HS-5 (cell line): ENCODE measurements at regions not wholly inside any gene's neighbourhood (a gene's known extent, or its start where the extent isn't known, plus 50 kb on each side); places are given as distances from the start of the nearest gene placed in this dataset.
A peak's percentile ranks its signal among the peaks of the same experiment; 100 is the strongest.

Experiments used
- DNase-seq: peaks from one replicate; pipeline ENCODE4 v3.0.0-alpha.2; 2012; ENCODE audit warnings: low read depth

DNA sequence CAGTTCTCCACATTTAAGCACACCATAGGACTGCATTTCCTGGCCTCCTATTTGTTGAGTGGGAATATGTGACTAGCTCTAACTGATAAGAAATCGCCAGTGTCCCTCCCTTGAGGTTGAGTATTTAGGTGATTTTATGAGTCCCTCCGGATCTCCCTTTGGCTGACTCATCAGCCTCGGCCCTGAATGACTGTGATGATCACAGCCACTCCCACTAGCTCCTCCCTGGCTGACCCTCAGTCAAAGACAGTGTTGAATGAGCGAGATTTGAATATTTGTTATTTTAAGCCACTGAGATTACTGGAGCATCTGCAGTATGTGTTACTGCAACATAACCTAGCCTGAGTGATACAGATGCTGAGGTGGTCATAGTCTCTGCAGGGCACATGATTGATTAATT is 515.3 kb downstream of the EPHB1 start:
- peak; percentile 23 for DNase-seq

DNA sequence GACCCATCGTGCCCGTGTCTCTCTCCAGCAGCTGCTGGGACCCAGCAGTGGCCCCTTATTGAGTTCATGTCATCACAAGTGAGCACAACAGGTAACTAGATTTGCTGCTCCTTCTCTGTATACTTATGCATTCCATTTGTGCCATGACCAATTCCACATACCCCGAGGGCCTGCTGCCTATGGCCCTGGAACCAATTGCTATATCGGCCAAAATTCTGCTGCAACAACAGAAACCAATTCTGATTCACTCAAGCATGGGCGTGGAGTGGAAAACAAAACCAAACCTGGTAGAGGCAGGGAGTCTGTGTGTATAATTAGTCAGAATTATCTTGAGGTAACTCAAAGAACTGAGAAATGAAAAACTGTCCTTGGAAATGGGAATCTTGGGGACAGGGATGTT is 516.6 kb downstream of the EPHB1 start:
- no peak for DNase-seq

DNA sequence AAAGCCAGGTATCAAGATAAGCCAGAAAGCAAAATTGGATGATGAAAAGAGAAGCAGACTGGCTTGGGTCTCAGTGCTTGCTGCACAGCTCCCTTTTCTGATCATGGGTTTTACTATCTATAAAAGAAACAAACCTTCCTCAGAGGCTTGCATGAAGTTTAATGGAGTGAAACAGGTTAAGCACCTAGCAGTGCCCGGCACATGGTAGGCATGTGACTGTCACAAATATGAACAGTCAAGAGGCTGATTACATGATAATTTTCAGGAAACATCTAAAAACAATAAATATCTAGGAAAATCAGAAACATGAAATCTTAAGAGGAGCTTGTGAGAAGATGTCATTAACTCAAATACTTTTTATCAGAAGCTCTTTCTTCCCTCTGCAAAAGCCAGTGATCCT is 519.2 kb downstream of the EPHB1 start:
- no peak for DNase-seq

DNA sequence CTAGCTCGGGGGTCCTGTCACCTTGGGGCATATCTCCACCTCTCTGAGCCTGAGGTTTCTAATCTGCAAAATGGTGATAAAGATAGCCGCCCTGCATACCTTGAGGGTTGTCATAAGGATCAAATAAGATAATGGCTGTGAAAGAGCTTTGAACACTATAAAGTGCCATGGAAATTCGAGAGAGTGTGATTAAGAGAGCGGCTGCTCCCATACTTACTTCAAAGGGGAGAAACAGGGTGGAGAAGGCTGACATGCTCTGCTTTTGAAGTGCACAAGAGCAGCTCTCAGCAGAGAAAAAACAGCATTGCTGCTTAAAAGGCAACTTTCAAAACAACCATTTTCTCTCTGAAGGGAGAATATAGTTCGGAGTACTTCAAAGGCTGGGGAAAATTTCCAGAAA is 529.2 kb downstream of the EPHB1 start:
- no peak for DNase-seq

DNA sequence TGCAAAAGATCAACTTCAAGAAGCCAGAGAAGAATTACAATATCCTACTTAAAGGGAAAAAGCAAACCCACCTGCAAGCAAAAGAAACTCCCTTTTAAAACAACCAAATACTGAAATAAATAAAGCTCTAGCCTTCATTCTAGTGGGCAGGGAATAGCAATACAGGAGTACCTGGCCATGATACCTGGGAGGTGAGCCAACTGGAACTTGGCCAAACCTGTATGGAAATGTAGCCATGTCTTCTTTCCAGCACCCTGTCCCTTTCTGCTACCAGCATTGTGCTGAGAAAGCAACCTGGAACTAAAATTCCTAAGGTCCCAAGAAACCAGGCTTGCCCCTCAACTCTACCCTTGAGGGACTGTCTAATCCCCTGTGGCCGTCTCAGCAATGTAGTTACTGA is 530.0 kb downstream of the EPHB1 start:
- no peak for DNase-seq

DNA sequence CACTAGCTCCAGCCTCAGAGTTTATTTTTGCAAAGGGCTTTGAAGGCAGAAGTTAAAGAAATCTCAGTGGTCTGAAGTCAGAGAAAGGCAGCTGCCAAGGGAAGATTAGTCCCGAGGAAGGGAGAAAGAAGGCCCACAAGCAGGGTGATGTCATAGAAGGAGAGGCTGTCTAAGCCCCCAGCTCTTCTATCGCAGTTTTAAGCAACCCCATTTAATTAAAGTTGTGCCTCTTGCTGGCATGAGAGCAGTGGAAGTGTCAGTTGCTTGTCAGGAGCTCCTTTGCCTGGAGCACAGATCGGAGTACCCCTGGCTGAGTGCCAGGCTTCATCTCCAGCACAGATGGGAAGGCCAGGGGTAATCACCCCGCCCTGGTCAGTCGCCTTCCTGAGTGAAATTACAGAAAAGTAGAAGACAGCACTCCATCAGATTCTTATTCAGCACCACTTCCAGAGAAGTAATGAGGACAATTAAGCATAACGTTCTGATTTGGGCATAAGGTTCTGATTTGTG is 530.7 kb downstream of the EPHB1 start:
- DNase-seq, result no peak

DNA sequence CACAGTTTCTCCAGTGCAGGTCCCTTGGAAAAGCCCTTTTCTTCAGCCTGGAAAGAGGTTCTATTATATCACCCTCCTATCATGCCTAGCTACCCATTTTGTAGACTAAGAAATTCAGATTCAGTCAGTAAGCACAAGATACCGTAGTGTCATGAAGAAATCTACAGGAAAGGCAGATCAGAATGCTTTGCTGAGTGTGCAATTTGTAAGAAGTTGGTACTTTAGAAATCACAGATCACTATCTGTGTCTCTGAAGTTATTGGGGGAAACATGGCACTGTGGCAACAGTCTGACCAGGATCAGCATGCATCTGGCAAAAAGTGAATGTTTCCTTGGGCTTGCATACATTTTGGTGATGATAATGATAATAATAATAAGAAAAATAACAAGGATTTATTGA is 531.8 kb downstream of the EPHB1 start:
- DNase-seq, result no peak

DNA sequence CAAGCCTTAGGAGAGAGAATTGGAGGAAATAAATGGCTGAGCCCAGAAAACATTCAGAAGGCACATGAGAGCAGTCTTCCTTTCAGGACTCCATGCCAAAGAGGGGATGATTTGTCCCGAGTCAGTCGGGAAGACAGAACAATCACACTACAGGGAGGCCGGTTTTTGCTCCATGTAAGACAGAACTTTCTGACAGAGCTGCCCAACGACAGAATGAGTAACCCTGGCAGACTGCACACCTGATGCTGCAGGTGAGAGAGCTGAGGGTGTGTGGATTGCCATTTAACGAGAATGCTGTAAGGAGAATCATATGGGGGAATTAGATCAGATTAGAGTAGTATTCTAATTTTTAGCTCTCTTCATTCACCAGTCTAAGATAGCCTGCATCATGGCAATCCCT is 533.0 kb downstream of the EPHB1 start:
- DNase-seq, result no peak

DNA sequence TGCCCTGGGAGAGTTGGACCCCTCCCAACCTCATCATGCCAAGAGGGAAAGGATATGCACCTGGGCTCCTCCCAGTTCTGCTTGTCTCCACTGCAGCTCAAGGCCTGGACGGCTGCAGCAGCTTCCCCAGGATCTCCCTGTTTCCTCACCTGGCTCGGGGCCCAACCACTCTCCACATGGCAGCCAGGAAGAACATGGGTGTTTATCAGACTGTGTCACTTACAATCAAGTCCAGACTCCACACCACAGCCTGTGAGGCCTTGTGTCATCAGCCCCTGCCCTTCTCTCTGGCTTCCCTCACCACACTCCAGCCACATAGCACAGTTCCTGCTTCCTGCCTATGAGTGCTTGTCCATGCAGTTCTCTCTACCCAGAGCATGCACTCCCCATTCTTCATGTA is 534.4 kb downstream of the EPHB1 start:
- DNase-seq, result no peak

DNA sequence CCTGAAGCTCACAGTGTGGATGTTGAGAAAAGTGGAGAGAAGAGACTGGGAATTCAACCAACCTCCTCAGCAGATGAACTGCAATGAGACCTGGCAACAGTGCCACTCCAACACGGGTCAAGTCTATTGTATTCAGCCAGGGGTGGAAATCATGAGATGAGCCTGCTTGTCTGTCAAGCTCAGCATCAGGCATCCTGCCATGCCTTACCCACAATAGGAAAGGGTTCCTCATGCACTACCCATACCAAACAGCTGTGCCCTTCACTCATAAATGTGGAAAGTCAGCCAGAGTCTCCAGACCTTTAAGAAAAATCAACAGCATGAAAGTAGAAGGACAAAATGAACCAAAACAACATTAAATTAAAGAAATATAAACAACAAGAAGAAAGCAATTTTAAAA is 542.1 kb downstream of the EPHB1 start:
- no peak for DNase-seq

DNA sequence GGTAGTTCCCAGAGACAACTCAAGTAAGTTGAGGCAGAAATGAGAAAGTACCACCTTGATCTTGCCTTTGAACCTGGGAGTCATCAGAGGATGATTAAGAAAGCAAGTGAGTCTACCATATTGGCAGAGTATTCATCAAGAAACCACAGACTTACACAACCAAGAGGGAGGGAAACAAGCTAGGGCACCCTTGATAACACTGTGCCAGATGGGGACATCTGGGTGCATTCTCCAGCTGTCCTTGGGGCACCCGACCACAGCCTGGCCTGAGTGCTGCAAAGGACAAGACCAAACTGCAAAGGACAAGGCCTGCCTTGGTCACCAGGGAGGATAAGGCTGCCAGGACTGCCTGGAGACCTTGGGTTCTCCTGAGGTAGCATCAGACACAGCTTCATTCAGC is 553.6 kb downstream of the EPHB1 start:
- no peak for DNase-seq

DNA sequence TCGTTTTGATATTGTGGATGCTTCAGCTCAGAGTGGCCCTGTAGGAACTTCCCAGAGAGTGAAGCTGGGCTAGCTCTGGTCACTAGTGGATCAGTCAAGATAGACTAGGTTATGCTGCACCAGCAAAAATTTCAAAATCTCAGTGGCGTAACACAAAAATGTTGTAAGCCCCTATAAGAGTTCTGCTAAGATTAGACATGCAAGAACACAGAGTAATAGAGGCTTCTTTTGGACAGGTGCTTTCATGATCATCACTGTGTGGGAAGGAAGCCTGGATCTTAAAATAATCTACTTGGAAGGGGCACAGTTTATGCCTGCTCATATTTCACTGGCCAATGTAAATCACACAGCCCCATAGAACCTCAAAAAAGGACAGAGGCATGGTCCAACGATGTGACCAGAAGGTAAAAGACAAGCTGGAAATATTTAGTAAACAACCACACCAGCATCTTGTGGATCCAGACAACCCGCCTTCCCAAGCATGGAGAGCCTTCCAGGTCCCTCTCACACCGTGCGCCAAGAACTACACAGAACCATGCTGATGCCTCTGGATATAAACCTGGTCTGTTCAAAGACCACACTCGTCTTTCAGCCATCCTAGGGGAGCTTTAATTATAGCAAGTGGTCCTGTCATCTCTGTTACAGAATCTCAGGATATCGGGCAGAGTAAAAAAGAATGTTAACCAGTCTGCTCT is 554.3 kb downstream of the EPHB1 start:
- DNase-seq, result no peak

DNA sequence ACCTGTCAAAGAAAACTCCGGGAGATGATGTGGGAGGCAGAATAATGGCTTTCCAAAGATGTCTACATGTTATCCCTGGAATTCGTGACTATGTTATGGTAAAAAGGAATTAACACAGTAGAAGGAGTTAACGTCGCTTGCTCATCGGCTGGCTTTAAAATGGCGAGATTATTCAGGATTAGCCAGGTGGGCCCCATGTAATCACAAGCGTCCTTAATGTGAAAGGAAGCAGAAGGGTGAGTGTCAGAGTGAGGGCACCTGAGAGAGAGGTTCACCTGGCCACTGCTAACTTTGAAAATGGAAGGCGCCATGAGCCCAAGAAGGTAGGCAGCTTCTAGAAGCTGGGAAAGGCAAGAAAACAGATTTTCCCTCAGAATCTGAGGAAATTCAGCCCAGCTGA is 557.2 kb downstream of the EPHB1 start:
- no peak for DNase-seq

DNA sequence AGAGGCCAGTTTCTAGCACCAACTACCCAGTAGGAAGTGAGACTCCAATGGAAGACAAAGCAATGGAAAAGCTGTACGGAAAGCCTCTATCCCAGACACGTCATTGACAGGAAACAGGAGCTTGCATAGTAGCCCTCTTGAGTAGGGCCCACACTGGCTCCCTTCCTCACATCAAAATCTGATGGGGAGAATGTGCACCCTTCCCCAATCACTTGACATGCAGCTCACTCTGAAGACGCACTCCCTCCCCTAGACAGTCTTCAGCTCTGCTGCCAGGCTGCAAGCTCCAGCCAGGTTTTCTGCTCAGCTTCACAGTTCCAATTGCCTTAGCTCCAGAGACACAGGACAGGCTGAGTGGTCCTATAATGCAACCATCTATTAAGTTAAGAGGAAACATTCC is 567.8 kb downstream of the EPHB1 start:
- DNase-seq, result no peak

DNA sequence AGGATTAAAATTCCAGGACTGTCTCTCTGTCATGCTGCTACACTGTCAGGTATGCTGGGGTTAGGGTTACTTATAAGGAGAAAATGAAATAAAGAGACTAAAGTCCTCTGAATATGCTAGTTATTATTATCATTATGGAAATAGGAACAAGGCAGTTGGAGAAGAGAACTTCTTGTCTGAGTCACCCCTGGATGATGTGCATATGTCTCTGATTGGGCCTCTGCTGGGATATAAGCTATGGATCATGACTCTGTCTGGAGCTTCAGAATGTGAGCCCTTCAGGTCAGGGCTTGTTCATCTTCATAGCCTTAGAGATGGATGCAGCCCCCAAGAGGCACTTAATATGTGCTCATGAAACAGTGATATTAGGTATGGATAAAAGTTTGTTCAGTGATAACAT is 569.6 kb downstream of the EPHB1 start:
- no peak for DNase-seq

DNA sequence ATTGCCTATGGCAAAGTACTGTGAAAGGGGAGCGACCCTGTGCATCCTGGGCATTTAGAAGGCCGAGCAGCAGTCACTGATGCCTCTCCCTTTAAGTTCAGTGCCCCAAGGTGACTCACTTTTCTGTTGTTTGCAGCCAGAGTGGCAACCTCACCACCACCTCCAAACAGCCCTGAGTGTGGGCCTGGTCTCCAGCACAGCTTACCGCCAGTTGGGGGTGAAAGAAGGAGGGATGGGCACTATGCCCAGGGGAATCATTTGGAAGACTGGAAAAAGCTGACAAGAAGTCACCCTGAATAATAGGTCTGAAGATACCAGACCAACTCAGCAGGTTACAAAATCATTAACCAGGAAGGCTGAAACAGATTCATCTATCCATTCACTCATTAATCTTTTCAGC is 571.8 kb downstream of the EPHB1 start:
- no peak for DNase-seq

DNA sequence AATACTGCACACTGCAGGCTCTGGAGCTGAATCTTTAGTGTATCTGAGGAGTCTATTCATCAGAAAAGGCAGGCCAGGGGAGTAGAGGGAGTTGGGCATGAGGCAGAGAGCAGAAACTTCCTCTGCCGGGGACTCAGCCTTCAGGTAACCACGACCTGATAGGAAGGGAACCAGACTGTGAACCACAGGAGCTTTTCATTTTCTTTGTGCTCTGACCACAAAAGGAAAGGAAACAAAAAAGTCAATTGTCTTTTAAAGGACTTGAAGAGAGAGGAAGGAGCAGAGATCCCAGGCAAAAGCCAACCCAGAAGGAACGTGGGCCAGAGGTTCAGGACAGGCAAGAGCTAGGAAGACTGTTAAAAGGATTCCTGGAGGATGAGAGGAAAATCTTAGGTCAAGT is 573.3 kb downstream of the EPHB1 start:
- no peak for DNase-seq

DNA sequence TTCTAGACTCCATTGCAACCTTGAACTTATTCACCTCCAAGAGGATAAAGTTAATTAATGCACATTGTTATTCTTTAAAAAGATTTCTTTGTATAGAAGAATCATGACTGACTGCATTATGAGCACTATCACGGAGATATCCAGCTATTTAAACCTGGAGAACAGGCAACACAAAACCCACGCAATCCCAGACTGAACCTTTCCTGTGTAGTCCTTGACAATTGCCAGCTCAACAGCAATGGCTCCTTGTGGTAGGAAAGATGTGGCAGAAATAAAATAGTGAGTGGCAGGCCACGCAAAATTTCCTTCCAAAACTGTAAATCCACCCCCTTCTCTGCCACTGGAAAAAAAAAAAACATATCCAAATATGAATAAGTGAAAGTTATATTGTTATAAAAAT is 573.7 kb downstream of the EPHB1 start:
- DNase-seq, result no peak

DNA sequence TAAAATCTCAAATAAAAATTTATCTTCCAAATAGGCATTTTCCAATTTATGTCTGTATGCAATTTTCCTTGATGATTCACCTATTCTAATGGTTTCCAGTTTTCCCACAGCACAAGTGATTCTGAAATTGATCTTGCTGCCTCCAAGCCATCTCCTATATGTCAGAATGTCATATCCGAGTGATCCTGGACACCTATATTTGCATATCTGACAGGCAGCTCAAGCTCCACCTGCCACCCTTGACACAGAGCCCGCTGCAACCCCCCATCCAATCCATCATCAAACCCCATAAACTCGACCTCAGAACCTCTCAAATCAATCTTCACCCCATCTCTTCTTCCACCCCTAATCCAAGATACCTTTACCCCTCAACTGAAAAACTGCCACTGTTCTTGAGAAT is 579.5 kb downstream of the EPHB1 start:
- no peak for DNase-seq

DNA sequence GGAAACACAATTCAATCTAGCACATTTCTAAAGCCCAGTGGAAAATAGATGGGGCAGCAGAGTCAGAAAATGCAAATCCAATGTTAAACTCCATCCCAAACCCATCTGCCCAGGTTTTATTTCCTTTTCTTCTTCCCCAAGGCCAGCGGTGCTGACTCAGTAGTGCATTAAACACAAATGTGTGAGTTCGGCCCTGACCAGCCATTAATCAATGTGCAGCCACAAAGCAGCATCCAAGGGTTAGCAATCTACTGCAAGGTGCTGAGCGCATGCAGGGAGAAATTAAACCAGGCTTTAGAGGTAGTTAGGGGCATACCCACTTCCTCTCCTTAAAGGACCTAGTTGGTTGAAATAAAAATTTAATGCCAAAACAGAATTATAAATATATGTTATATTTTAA is 583.3 kb upstream of the PPP2R3A start:
- no peak for DNase-seq

DNA sequence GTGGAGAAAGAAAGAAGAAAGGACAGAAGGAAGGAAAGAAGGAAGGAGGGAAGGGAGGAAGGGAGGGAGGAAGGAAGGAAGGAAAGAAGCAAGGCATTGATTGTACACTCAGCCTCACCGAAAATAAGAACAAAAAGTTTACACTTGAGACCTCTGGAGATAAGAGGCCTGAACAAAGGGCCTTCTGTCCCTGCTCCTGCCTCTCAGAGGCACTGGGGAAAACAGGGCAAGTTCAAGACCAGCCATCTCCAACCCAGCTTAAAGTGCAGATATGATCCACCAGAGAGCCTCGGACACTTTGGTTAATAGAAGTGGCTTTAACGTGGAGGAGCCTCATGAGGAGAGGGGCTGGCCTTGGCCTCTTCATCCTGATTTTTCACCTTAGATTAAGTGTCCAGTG is 582.9 kb upstream of the PPP2R3A start:
- no peak for DNase-seq

DNA sequence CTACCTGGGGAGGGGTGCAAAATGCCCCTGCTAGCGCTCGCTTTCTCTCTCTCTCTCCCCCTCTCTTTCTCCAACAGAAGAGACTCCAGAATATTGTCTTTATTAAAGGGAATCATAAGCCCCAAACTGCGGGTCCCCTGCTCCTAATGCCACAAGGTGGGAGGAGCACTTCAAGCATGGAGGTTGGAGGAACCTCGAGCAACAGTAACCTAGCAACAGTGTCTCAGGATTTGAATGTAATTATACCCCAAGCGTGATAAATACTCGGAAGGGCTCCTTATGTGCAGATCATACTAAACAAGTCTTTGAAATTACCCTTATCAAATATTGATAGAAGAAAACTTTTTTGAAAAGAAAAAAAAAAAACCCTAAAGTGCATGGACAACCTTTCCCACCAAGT is 582.2 kb upstream of the PPP2R3A start:
- no peak for DNase-seq

DNA sequence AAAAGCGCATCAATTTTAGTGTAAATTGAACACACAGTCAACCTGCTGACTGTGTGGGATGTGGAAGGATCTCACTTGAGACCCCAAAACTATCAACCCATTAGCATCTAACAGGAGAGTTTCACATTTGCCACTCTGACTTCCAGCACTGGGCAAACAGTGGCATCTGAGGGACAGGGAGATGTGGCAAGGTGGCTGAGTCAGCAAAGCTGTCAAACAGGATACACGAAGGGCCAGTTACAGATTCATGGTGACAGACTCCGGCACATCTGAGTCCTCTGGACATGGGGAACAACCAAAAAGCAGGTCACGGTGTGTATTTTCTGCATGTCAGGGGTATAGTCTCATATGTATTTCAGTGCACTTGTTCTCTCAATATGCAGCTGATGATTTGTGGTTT is 573.4 kb upstream of the PPP2R3A start:
- DNase-seq, result no peak

DNA sequence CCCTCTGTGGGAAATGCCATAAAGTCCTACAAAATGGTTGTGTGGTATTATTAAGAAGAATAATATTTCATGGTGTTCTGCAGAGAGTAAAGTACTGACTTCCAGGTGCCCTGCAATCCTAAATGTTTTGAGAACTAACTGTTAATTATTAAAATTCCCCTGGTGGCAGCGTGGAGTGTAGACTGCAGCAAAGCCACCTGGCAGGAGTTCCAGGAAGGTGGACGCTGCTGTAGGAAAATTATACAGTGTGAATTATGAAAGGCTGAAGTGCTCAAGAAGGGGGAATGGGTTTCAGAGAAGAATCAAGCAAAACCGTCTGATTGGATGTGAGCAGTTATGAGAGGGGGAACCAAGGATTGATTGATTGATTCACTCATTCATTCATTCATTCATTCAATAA is 572.4 kb upstream of the PPP2R3A start:
- no peak for DNase-seq
